ENCODE measurements at regions not wholly inside any gene's neighbourhood (a gene's known extent, or its start where the extent isn't known, plus 50 kb on each side); places are given as distances from the start of the nearest gene placed in this dataset.

- TF ChIP-seq TAF1 (IDR thresholded peaks at IDR 0.05; ENCODE audit: low read depth): no peak
- TF ChIP-seq NFIC (IDR thresholded peaks at IDR 0.05): peak; percentile 41; the same call in 1 of the 2 replicates
- no peak for TF ChIP-seq EP300 (IDR thresholded peaks at IDR 0.05; ENCODE audit: borderline replicate concordance)
- no peak for TF ChIP-seq CEBPB (IDR thresholded peaks at IDR 0.05)
- TF ChIP-seq FOXM1 (IDR thresholded peaks at IDR 0.05; ENCODE audit: borderline replicate concordance, low read depth): no peak
- TF ChIP-seq MAX (IDR thresholded peaks at IDR 0.05): no peak
- no peak for TF ChIP-seq RAD21 (IDR thresholded peaks at IDR 0.05; ENCODE audit: low read depth)
- TF ChIP-seq YY1 (IDR thresholded peaks at IDR 0.05; ENCODE audit: low read depth): no peak
- no peak for TF ChIP-seq ZBTB7A (IDR thresholded peaks at IDR 0.05; ENCODE audit: low read depth)
- TF ChIP-seq USF1 (IDR thresholded peaks at IDR 0.05): no peak
- TF ChIP-seq REST (IDR thresholded peaks at IDR 0.05; ENCODE audit: low read depth): no peak
- no peak for TF ChIP-seq EGR1 (IDR thresholded peaks at IDR 0.05)
These were observed 121.3 kb upstream of the SCAF11 start for GRCh38 chr12:46111715-46112114.
